ENCODE measurements at regions not wholly inside any gene's neighbourhood (a gene's known extent, or its start where the extent isn't known, plus 50 kb on each side); places are given as distances from the start of the nearest gene placed in this dataset.

DNA sequence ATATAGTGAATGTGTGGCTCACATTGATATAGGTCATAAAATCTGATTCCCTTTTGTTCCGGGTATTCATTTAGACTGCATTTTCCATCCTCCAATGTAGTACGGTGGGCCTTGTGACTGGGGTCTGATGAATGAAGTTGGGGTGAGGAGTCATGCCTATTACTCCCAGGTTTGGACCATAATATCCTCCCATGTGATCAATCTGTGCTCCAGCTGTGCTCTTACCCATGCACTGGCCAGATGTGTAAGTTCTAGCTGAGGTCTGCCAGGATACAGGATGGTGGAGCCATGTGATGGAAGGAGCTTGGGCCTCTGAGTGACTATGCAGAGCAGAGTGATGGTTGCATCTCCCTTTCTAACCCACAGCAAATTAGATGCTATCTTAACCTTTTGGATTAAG is 1034.0 kb upstream of the TMEM132C start:
- Mint-ChIP-seq H3K4me3 (no peak overlapping the region), H3K27me3 (ENCODE audit: insufficient read depth) (peaks cover 2% of the 10 kb centered on the region; the same call in 1 of the 2 replicates), H3K36me3 (ENCODE audit: low read depth) (peaks cover 6% of the 10 kb centered on the region; the same call in 1 of the 2 replicates), H3K9me3 (no peaks in the 10 kb centered on the region), H3K27ac (peak overlapping the region; percentile 52), H3K4me1 (ENCODE audit: low read depth) (peaks cover 32% of the 10 kb centered on the region)
- no peak for DNase-seq
- TF ChIP-seq, protein P1, sequence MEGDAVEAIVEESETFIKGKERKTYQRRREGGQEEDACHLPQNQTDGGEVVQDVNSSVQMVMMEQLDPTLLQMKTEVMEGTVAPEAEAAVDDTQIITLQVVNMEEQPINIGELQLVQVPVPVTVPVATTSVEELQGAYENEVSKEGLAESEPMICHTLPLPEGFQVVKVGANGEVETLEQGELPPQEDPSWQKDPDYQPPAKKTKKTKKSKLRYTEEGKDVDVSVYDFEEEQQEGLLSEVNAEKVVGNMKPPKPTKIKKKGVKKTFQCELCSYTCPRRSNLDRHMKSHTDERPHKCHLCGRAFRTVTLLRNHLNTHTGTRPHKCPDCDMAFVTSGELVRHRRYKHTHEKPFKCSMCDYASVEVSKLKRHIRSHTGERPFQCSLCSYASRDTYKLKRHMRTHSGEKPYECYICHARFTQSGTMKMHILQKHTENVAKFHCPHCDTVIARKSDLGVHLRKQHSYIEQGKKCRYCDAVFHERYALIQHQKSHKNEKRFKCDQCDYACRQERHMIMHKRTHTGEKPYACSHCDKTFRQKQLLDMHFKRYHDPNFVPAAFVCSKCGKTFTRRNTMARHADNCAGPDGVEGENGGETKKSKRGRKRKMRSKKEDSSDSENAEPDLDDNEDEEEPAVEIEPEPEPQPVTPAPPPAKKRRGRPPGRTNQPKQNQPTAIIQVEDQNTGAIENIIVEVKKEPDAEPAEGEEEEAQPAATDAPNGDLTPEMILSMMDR (IDR thresholded peaks at IDR 0.05): no peak

DNA sequence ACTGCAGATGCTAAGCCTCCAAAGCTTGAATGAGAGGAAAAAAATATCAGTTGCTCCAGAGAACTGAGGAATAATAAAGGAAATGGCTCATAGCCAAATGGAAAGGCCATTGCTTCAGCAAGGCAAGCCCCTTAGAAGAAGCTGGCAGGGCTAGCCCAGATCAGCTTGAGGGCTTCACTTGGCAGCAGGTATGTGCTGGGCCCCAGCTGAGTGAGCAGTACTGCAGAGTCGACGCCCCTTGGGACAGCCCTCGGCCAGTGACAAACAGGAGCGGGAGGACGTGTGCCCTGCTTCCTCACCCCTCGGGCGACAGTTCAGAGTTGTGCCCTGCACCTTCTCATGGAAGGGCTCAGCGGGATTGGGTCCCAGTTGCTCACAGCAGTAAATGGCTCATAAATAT is 1031.2 kb upstream of the TMEM132C start:
- peaks cover 6% of the 10 kb centered on the region; the same call in 1 of the 2 replicates for H3K36me3 Mint-ChIP-seq (ENCODE audit: low read depth)

DNA sequence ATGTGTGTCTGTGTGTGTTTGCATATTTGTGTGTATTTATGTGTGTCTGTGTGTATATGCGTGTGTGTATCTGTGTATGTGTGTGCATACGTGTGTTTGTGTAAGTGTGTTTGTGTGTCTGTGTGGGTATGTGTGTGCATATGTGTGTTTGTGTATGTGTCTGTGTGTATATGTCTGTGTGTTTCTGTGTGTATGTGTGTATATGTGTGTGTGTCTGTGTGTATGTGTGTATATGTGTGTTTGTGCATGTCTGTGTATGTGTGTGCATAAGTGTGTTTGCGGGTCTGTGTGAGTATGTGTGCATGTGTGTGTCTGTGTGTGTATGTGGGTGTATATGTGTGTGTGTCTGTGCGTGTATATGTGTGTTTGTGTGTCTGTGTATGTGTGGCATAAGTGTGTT is 1030.5 kb upstream of the TMEM132C start:
- peaks cover 37% of the 10 kb centered on the region for H3K4me1 Mint-ChIP-seq (ENCODE audit: low read depth)
- H3K4me3 Mint-ChIP-seq: no peak overlapping the region
- DNase-seq: no peak
- no peak overlapping the region for H3K27ac Mint-ChIP-seq
- no peaks in the 10 kb centered on the region for H3K9me3 Mint-ChIP-seq
- TF ChIP-seq, protein P1 (IDR thresholded peaks at IDR 0.05): no peak
- no peaks in the 10 kb centered on the region for H3K27me3 Mint-ChIP-seq (ENCODE audit: insufficient read depth)
- H3K36me3 Mint-ChIP-seq (ENCODE audit: low read depth): peaks cover 1% of the 10 kb centered on the region; the same call in 1 of the 2 replicates

More for the DNA sequence above, 1031.2 kb upstream of the TMEM132C start:
- Mint-ChIP-seq H3K27me3 (ENCODE audit: insufficient read depth) (peaks cover 2% of the 10 kb centered on the region; the same call in 1 of the 2 replicates), H3K4me1 (ENCODE audit: low read depth) (peaks cover 37% of the 10 kb centered on the region), H3K9me3 (no peaks in the 10 kb centered on the region), H3K4me3 (no peak overlapping the region), H3K27ac (no peak overlapping the region)
- DNase-seq: no peak
- TF ChIP-seq, protein P1 (IDR thresholded peaks at IDR 0.05): no peak

DNA sequence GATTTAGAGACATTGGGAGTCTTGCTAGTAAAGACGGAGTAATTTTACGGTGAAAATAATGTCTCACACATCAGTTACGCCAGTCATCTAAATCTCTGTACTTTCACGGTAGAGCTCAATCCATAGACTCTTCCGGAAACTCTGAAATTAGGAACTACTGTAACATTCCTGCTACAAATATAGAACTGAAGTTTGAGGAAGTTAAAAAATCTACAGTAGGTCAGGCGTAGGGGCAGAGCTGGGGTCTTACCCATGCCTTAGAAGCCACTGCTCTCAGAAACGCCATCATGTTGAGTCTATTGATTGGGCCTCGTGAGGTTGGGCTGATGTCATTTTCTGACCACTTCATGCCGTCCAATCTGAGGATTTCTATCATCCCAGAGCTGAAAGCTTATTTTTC is 1029.8 kb upstream of the TMEM132C start:
- Mint-ChIP-seq H3K27ac (no peak overlapping the region), H3K4me1 (ENCODE audit: low read depth) (peaks cover 33% of the 10 kb centered on the region), H3K4me3 (no peak overlapping the region), H3K9me3 (no peaks in the 10 kb centered on the region), H3K36me3 (ENCODE audit: low read depth) (no peaks in the 10 kb centered on the region; the same call in 1 of the 2 replicates), H3K27me3 (ENCODE audit: insufficient read depth) (no peaks in the 10 kb centered on the region)
- TF ChIP-seq, protein P1 (IDR thresholded peaks at IDR 0.05): no peak
- DNase-seq: no peak

DNA sequence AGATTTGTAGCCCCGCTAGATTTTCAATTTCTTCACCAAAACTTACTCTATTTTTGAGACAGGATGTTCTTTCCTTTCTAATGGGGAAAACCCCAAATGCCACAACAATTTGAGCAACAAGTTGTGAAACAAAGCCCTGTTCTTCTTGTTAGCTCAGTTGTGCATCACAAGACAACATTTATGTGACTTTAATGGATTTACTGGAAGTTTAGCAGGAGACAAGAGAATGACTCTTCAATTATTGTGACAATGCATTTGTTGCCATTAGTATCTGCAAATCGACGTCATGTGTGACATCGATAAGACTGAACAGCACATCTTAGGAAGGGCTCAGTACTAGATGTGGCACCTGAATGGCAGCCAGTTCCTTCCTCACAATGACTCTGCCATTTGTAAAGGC is 1028.9 kb upstream of the TMEM132C start:
- H3K9me3 Mint-ChIP-seq: no peaks in the 10 kb centered on the region
- no peak for DNase-seq
- H3K27me3 Mint-ChIP-seq (ENCODE audit: insufficient read depth): no peaks in the 10 kb centered on the region
- H3K36me3 Mint-ChIP-seq (ENCODE audit: low read depth): no peaks in the 10 kb centered on the region; the same call in 1 of the 2 replicates
- no peak overlapping the region for H3K4me3 Mint-ChIP-seq
- TF ChIP-seq, protein P1 (IDR thresholded peaks at IDR 0.05): no peak
- no peak overlapping the region for H3K27ac Mint-ChIP-seq
- peaks cover 27% of the 10 kb centered on the region for H3K4me1 Mint-ChIP-seq (ENCODE audit: low read depth)

DNA sequence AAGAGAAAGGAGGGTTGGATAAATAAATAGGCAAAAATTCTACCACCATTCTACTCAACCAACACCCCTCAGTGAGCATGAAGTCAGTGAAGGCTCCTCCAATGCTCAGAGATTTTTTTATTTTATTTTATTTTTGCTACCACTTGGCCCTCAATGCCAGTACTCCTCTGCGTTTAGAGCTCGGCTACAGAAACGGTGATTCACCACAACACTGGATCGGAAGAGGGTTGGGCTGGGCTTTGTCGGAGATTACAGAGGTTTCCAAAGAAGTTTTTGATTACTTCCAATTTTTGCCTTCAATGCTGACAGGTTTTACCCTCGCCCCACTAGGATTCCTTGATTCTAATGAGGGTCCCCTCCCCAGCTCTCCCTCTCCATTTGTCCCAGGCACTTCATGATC is 1027.2 kb upstream of the TMEM132C start:
- H3K9me3 Mint-ChIP-seq: no peaks in the 10 kb centered on the region
- 0 out of 2 replicates have a peak overlapping the region, but pooled peaks have one; percentile 4 for H3K27ac Mint-ChIP-seq
- TF ChIP-seq, protein P1 (IDR thresholded peaks at IDR 0.05): no peak
- no peaks in the 10 kb centered on the region; the same call in 1 of the 2 replicates for H3K36me3 Mint-ChIP-seq (ENCODE audit: low read depth)
- peaks cover 28% of the 10 kb centered on the region for H3K4me1 Mint-ChIP-seq (ENCODE audit: low read depth)
- no peaks in the 10 kb centered on the region for H3K27me3 Mint-ChIP-seq (ENCODE audit: insufficient read depth)
- no peak for DNase-seq
- no peak overlapping the region for H3K4me3 Mint-ChIP-seq
